ENCODE measurements at regions not wholly inside any gene's neighbourhood (a gene's known extent, or its start where the extent isn't known, plus 50 kb on each side); places are given as distances from the start of the nearest gene placed in this dataset.

DNA sequence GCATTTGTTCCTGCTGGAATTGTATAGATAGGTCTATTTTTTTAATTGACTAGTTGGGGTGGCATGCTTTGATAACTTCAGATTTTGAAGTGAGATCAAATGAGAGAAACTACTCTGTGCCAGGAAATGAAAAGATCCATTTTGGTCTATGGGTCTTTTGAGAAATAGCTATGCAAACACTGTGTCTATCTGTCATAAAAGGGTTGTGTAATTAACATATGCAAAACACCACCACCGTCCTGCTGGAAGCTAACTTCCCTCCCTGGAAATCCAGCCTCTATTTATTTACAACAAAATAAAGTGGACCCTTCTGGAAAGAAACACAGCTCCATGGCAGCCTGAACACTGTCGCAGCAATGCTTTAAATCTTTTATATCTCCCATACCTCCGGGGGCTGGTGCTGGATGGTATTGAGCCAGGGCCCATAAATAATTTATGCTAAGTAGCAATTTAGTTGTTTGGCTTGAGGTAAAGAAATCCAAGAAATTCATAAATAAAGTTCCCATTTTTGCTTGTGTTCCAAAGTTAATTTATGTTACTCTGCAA lies 244.2 kb upstream of the POU3F2 start:
- TF ChIP-seq, protein P1, sequence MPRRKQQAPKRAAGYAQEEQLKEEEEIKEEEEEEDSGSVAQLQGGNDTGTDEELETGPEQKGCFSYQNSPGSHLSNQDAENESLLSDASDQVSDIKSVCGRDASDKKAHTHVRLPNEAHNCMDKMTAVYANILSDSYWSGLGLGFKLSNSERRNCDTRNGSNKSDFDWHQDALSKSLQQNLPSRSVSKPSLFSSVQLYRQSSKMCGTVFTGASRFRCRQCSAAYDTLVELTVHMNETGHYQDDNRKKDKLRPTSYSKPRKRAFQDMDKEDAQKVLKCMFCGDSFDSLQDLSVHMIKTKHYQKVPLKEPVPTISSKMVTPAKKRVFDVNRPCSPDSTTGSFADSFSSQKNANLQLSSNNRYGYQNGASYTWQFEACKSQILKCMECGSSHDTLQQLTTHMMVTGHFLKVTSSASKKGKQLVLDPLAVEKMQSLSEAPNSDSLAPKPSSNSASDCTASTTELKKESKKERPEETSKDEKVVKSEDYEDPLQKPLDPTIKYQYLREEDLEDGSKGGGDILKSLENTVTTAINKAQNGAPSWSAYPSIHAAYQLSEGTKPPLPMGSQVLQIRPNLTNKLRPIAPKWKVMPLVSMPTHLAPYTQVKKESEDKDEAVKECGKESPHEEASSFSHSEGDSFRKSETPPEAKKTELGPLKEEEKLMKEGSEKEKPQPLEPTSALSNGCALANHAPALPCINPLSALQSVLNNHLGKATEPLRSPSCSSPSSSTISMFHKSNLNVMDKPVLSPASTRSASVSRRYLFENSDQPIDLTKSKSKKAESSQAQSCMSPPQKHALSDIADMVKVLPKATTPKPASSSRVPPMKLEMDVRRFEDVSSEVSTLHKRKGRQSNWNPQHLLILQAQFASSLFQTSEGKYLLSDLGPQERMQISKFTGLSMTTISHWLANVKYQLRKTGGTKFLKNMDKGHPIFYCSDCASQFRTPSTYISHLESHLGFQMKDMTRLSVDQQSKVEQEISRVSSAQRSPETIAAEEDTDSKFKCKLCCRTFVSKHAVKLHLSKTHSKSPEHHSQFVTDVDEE (CRISPR knock-in tag; IDR thresholded peaks at IDR 0.05) = no peak
- TF ChIP-seq, protein P2, sequence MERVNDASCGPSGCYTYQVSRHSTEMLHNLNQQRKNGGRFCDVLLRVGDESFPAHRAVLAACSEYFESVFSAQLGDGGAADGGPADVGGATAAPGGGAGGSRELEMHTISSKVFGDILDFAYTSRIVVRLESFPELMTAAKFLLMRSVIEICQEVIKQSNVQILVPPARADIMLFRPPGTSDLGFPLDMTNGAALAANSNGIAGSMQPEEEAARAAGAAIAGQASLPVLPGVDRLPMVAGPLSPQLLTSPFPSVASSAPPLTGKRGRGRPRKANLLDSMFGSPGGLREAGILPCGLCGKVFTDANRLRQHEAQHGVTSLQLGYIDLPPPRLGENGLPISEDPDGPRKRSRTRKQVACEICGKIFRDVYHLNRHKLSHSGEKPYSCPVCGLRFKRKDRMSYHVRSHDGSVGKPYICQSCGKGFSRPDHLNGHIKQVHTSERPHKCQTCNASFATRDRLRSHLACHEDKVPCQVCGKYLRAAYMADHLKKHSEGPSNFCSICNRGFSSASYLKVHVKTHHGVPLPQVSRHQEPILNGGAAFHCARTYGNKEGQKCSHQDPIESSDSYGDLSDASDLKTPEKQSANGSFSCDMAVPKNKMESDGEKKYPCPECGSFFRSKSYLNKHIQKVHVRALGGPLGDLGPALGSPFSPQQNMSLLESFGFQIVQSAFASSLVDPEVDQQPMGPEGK (CRISPR knock-in tag; IDR thresholded peaks at IDR 0.05; ENCODE audit: borderline replicate concordance) = no peak
- TF ChIP-seq, protein P3, sequence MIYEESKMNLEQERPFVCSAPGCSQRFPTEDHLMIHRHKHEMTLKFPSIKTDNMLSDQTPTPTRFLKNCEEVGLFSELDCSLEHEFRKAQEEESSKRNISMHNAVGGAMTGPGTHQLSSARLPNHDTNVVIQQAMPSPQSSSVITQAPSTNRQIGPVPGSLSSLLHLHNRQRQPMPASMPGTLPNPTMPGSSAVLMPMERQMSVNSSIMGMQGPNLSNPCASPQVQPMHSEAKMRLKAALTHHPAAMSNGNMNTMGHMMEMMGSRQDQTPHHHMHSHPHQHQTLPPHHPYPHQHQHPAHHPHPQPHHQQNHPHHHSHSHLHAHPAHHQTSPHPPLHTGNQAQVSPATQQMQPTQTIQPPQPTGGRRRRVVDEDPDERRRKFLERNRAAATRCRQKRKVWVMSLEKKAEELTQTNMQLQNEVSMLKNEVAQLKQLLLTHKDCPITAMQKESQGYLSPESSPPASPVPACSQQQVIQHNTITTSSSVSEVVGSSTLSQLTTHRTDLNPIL (CRISPR knock-in tag; IDR thresholded peaks at IDR 0.05; ENCODE audit: low read depth) = no peak
- no peak for TF ChIP-seq ZNF565 (CRISPR knock-in tag; conservative IDR thresholded peaks at IDR 0.05; ENCODE audit: low read depth)

Data from SK-N-SH treated with all-trans-retinoic acid at 6 μM for 48 hours (cell line).